Choroid plexus epithelial cell (primary cell): ENCODE measurements at regions not wholly inside any gene's neighbourhood (a gene's known extent, or its start where the extent isn't known, plus 50 kb on each side); places are given as distances from the start of the nearest gene placed in this dataset.
"Not testable (repeated sequence)": the region's sequence is repeated elsewhere in the genome, so short reads cannot be mapped to it uniquely, and the experiment has no call there.

Experiments used
- DNase-seq: peaks from one replicate; pipeline ENCODE4 v3.0.0-alpha.2; 2010; ENCODE audit warnings: low read depth
- H3K4me3 ChIP-seq: 2 replicates; pipeline ENCODE4 v1.5.1; 2011; ENCODE audit warnings: low read depth, mild to moderate bottlenecking, control low read depth, low read length, moderate library complexity
- CTCF ChIP-seq: conservative IDR thresholded peaks from 2 replicates; pipeline ENCODE4 v1.5.1; 2011; ENCODE audit warnings: low read depth, mild to moderate bottlenecking, control low read depth, inconsistent platforms, low read length, moderate library complexity

DNA sequence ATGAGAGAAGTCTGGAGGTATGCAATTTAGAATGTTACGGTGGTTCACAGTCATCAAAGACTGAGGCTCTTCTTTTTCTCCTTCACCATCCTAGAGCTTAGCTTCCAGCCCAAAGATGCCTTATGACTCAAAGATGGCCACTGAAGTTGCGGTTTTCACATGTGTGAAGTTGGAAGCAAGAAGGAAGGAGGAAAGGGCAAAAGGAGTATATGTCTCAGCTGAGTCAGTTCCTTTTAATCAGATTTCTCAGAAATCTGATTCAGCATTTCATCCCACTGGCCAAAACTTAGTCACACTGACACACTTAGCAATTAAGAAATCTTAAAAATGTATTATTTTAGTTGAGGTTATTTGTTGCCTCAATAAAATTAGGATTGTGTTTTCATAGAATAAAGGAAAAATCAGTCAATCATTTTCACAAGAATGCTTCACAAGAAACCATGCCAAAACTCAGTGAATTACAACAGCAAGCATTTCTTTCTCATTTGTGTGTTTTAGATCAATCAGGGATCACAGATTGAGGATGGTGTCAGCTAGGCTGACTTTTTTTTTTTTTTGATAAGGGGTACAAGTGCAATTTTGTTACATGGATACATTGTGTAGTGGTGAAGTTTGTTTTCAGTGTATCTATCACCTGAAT is 211.1 kb upstream of the GADL1 start:
- no peak for TF ChIP-seq CTCF
- DNase-seq, result peak; percentile 89
- no peak overlapping the region for H3K4me3 ChIP-seq

- no peak overlapping the region for H3K4me3 ChIP-seq
- peak; percentile 75 for DNase-seq
- TF ChIP-seq CTCF, result peak; percentile 18
Observed at GRCh38 chr3:31106204-31106603, 211.7 kb upstream of the GADL1 start.

DNA sequence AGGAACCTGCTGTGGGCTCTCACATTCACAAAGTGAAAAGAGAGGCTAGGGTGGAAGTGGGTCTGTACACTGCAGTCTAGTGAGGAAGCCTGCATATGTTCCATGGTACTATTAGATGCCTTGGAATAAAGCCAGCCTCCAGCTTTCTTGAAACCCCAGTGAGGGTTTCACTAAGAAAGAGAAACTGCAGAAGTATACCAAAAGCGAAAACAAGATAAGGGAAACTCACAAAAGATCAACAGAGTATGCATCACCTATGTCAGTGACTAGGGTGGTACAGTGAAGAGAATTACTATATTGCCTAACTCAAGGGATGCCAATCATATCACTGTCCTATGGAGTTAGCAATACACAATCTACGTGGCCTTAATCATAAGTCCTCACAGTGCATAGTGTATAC is 212.5 kb upstream of the GADL1 start:
- no peak overlapping the region for H3K4me3 ChIP-seq
- no peak for TF ChIP-seq CTCF
- peak; percentile 46 for DNase-seq

DNA sequence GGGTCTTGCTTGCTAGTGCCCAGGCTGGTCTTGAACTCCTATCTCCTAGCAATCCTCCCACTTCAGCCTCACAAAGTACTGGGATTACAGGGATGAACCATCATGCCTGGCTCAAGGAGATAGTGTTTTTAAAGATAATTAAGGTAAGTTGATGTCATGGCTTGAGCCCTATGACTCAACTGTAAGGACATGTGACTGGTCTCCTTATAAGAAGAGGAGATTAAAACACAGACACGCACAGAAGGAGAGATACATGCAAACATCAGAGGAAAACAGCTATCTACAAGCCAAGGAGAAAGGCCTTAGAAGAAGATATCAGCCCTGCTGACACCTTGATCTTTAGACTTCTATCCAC is 220.4 kb upstream of the GADL1 start:
- DNase-seq, result no peak
- no peak for TF ChIP-seq CTCF
- no peak overlapping the region for H3K4me3 ChIP-seq

- not testable (repeated sequence) for DNase-seq, H3K4me3 ChIP-seq
Observed at GRCh38 chr3:31115531-31115930, 221.1 kb upstream of the GADL1 start.

DNA sequence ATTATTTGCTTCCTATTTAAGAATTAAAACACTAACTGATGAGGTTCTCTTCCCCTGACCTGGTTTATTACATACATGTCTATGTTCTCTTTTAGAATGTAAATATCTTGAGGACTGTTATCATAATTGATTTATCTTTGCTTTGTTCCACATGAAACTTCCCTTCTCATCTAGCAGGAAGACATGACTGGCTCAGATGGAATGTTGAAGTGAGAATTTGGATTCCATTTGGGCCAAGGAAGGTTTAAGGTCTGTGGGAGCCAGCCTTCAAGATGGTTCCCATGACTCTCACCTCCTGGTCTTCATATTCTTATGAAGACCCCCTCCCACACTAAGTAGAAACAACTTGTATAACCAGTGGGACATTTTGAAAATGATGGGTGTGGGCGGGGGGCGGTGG is 222.2 kb upstream of the GADL1 start:
- peak; percentile 52 for DNase-seq
- TF ChIP-seq CTCF, result no peak

GRCh38 chr3:31117854-31118253 is 223.4 kb upstream of the GADL1 start:
- DNase-seq, result no peak
- no peak for TF ChIP-seq CTCF
- H3K4me3 ChIP-seq, result no peak overlapping the region

More for the DNA sequence above, 222.2 kb upstream of the GADL1 start:
- no peak overlapping the region for H3K4me3 ChIP-seq

DNA sequence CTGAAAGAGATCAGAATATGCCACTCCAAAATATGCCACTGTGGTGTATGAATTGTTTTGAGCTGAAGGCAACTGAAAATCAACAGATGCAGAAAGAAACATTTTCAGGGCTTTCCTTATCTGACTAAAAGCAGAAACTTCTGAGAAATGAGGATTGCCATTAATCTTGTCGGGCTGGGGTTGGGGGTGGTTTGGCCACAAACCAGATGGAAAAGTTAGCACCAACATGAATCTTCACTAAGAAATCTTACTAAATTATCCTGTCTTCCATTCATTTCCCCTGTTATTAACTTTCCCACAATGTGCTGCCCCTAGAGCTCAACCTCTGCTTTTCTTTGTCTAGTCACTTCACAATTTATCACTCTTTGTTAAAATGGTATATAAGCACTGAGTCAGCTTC is 229.9 kb upstream of the GADL1 start:
- DNase-seq, result no peak
- no peak for TF ChIP-seq CTCF

More for the DNA sequence above, 229.9 kb upstream of the GADL1 start:
- no peak overlapping the region for H3K4me3 ChIP-seq
